ENCODE measurements at regions not wholly inside any gene's neighbourhood (a gene's known extent, or its start where the extent isn't known, plus 50 kb on each side); places are given as distances from the start of the nearest gene placed in this dataset.

GRCh38 chr2:204487447-204488229 is 57.6 kb upstream of the PARD3B start:
- CTCF ChIA-PET, result no interaction called here
- Histone ChIP-seq H3K27ac (ENCODE audit: low read length) (no peak overlapping the region), H3K4me3 (ENCODE audit: control insufficient read depth in 1 of 2, extremely low read depth in 1 of 2, low read length in 1 of 2) (no peak overlapping the region), H3K27me3 (replicated peaks in 1 of 2; ENCODE audit: control insufficient read depth in 2 of 2, extremely low read depth in 1 of 2, insufficient read depth in 2 of 2, low read length in 1 of 2) (no peaks in the 10 kb centered on the region), H3K36me3 (ENCODE audit: control insufficient read depth in 2 of 2, extremely low read depth in 1 of 2, insufficient read depth in 1 of 2, low read length in 1 of 2) (no peaks in the 10 kb centered on the region), H3K9me3 (no peaks in the 10 kb centered on the region), H3K4me1 (ENCODE audit: control insufficient read depth in 1 of 2, extremely low read depth in 1 of 2, insufficient read depth in 2 of 2, low read length in 2 of 2) (no peaks in the 10 kb centered on the region)
- no peak for ATAC-seq (replicated peaks in 1 of 4)
- no peaks in the 10 kb centered on the region for H3K36me3 Mint-ChIP-seq
- H3K27me3 Mint-ChIP-seq, result peaks cover 0 to 4% of the 10 kb centered on the region in 2 donors
- DNase-seq, result no peak
- WGBS (ENCODE audit: insufficient coverage), result no CpG with 5 or more reads among the region's 6 CpGs
- no peaks in the 10 kb centered on the region for H3K9me3 Mint-ChIP-seq
- POLR2A ChIA-PET, result no interaction called here
- H3K4me3 Mint-ChIP-seq, result no peak overlapping the region
- no peaks in the 10 kb centered on the region for H3K4me1 Mint-ChIP-seq
- H3K27ac Mint-ChIP-seq, result no peak overlapping the region

GRCh38 chr2:204491528-204491927 is 53.7 kb upstream of the PARD3B start:
- Mint-ChIP-seq H3K27me3 (peaks cover 0 to 4% of the 10 kb centered on the region in 2 donors), H3K27ac (no peak overlapping the region), H3K36me3 (no peaks in the 10 kb centered on the region), H3K4me1 (no peaks in the 10 kb centered on the region), H3K4me3 (no peak overlapping the region), H3K9me3 (no peaks in the 10 kb centered on the region)
- no peaks in the 10 kb centered on the region for H3K27me3 ChIP-seq (replicated peaks in 1 of 2; ENCODE audit: control insufficient read depth in 2 of 2, extremely low read depth in 1 of 2, insufficient read depth in 2 of 2, low read length in 1 of 2)
- CTCF ChIA-PET, result no interaction called here
- H3K36me3 ChIP-seq (ENCODE audit: control insufficient read depth in 2 of 2, extremely low read depth in 1 of 2, insufficient read depth in 1 of 2, low read length in 1 of 2), result no peaks in the 10 kb centered on the region
- DNase-seq, result no peak
- H3K4me1 ChIP-seq (ENCODE audit: control insufficient read depth in 1 of 2, extremely low read depth in 1 of 2, insufficient read depth in 2 of 2, low read length in 2 of 2), result no peaks in the 10 kb centered on the region
- H3K9me3 ChIP-seq, result no peaks in the 10 kb centered on the region
- H3K27ac ChIP-seq (ENCODE audit: low read length), result no peak overlapping the region
- ATAC-seq (replicated peaks in 1 of 4), result no peak
- POLR2A ChIA-PET, result no interaction called here
- no peak overlapping the region for H3K4me3 ChIP-seq (ENCODE audit: control insufficient read depth in 1 of 2, extremely low read depth in 1 of 2, low read length in 1 of 2)

GRCh38 chr2:204492417-204492816 is 52.9 kb upstream of the PARD3B start:
- H3K4me3 ChIP-seq (ENCODE audit: control insufficient read depth in 1 of 2, extremely low read depth in 1 of 2, low read length in 1 of 2), result no peak overlapping the region
- Mint-ChIP-seq H3K4me3 (no peak overlapping the region), H3K9me3 (no peaks in the 10 kb centered on the region), H3K36me3 (no peaks in the 10 kb centered on the region), H3K4me1 (no peaks in the 10 kb centered on the region), H3K27me3 (peaks cover 4 to 7% of the 10 kb centered on the region in 2 donors), H3K27ac (no peak overlapping the region)
- H3K36me3 ChIP-seq (ENCODE audit: control insufficient read depth in 2 of 2, extremely low read depth in 1 of 2, insufficient read depth in 1 of 2, low read length in 1 of 2), result no peaks in the 10 kb centered on the region
- H3K4me1 ChIP-seq (ENCODE audit: control insufficient read depth in 1 of 2, extremely low read depth in 1 of 2, insufficient read depth in 2 of 2, low read length in 2 of 2), result no peaks in the 10 kb centered on the region
- no peak for ATAC-seq (replicated peaks in 1 of 4)
- H3K27me3 ChIP-seq (replicated peaks in 1 of 2; ENCODE audit: control insufficient read depth in 2 of 2, extremely low read depth in 1 of 2, insufficient read depth in 2 of 2, low read length in 1 of 2), result no peaks in the 10 kb centered on the region
- H3K27ac ChIP-seq (ENCODE audit: low read length), result no peak overlapping the region
- CTCF ChIA-PET, result interaction anchor here in 1 of 2 donors (0.5 kb wide), 1 partner anchor 43 kb away, joined by 3 read pairs; no protein-coding TSS in a partner anchor
- DNase-seq, result no peak
- no peaks in the 10 kb centered on the region for H3K9me3 ChIP-seq
- WGBS (ENCODE audit: insufficient coverage), result no CpG with 5 or more reads among the region's 2 CpGs
- POLR2A ChIA-PET, result no interaction called here

- no peaks in the 10 kb centered on the region for H3K4me1 Mint-ChIP-seq
- H3K27me3 Mint-ChIP-seq, result peaks cover 4 to 7% of the 10 kb centered on the region in 2 donors
- Histone ChIP-seq H3K36me3 (ENCODE audit: control insufficient read depth in 2 of 2, extremely low read depth in 1 of 2, insufficient read depth in 1 of 2, low read length in 1 of 2) (no peaks in the 10 kb centered on the region), H3K27me3 (replicated peaks in 1 of 2; ENCODE audit: control insufficient read depth in 2 of 2, extremely low read depth in 1 of 2, insufficient read depth in 2 of 2, low read length in 1 of 2) (no peaks in the 10 kb centered on the region), H3K9me3 (no peaks in the 10 kb centered on the region), H3K4me3 (ENCODE audit: control insufficient read depth in 1 of 2, extremely low read depth in 1 of 2, low read length in 1 of 2) (no peak overlapping the region), H3K4me1 (ENCODE audit: control insufficient read depth in 1 of 2, extremely low read depth in 1 of 2, insufficient read depth in 2 of 2, low read length in 2 of 2) (no peaks in the 10 kb centered on the region), H3K27ac (ENCODE audit: low read length) (no peak overlapping the region)
- WGBS (ENCODE audit: insufficient coverage), result 79% methylated on average over 2 of the region's 3 CpGs
- no peak overlapping the region for H3K27ac Mint-ChIP-seq
- no peak overlapping the region for H3K4me3 Mint-ChIP-seq
- ChIA-PET POLR2A (no interaction called here), CTCF (no interaction called here)
- no peaks in the 10 kb centered on the region for H3K9me3 Mint-ChIP-seq
- no peaks in the 10 kb centered on the region for H3K36me3 Mint-ChIP-seq
- DNase-seq (no peak), ATAC-seq (replicated peaks in 1 of 4) (no peak)
Observed at GRCh38 chr2:204494681-204495080, 50.6 kb upstream of the PARD3B start.

- no peak overlapping the region for H3K4me3 Mint-ChIP-seq
- no peak overlapping the region for H3K27ac Mint-ChIP-seq
- Histone ChIP-seq H3K27ac (ENCODE audit: low read length) (no peak overlapping the region), H3K9me3 (no peaks in the 10 kb centered on the region), H3K4me1 (ENCODE audit: control insufficient read depth in 1 of 2, extremely low read depth in 1 of 2, insufficient read depth in 2 of 2, low read length in 2 of 2) (no peaks in the 10 kb centered on the region), H3K4me3 (ENCODE audit: control insufficient read depth in 1 of 2, extremely low read depth in 1 of 2, low read length in 1 of 2) (no peak overlapping the region), H3K27me3 (replicated peaks in 1 of 2; ENCODE audit: control insufficient read depth in 2 of 2, extremely low read depth in 1 of 2, insufficient read depth in 2 of 2, low read length in 1 of 2) (no peaks in the 10 kb centered on the region), H3K36me3 (ENCODE audit: control insufficient read depth in 2 of 2, extremely low read depth in 1 of 2, insufficient read depth in 1 of 2, low read length in 1 of 2) (no peaks in the 10 kb centered on the region)
- CTCF ChIA-PET, result no interaction called here
- DNase-seq (no peak), ATAC-seq (replicated peaks in 1 of 4) (no peak)
- H3K36me3 Mint-ChIP-seq, result no peaks in the 10 kb centered on the region
- H3K9me3 Mint-ChIP-seq, result no peaks in the 10 kb centered on the region
- no peaks in the 10 kb centered on the region for H3K4me1 Mint-ChIP-seq
- POLR2A ChIA-PET, result no interaction called here
- peaks cover 3 to 4% of the 10 kb centered on the region in 2 donors for H3K27me3 Mint-ChIP-seq
Observed at GRCh38 chr2:204495381-204495780, 49.9 kb upstream of the PARD3B start.

All from T-cell (primary cell).